Type B pancreatic cell (in vitro differentiated cells): ENCODE measurements at regions not wholly inside any gene's neighbourhood (a gene's known extent, or its start where the extent isn't known, plus 50 kb on each side); places are given as distances from the start of the nearest gene placed in this dataset.
"Not testable (repeated sequence)": the region's sequence is repeated elsewhere in the genome, so short reads cannot be mapped to it uniquely, and the experiment has no call there.

Source experiments
- DNase-seq: peaks from one replicate; pipeline ENCODE4 v3.0.0; 2021; ENCODE audit warnings: mixed read lengths; ENCODE audit not compliant: unreplicated experiment; ENCODE audit errors: extremely low spot score
- H3K27ac Mint-ChIP-seq: 2 replicates; pipeline ENCODE4 v1.8.0; 2021; ENCODE audit warnings: mild to moderate bottlenecking, mixed read lengths
- H3K27me3 Mint-ChIP-seq: 2 replicates; pipeline ENCODE4 v1.8.0; 2021; ENCODE audit warnings: mixed read lengths
- H3K36me3 Mint-ChIP-seq: 2 replicates; pipeline ENCODE4 v1.8.0; 2021; ENCODE audit warnings: mixed read lengths
- H3K4me1 Mint-ChIP-seq: one replicate; pipeline ENCODE4 v1.8.0; 2021; ENCODE audit warnings: mixed read lengths; ENCODE audit not compliant: unreplicated experiment
- H3K4me3 Mint-ChIP-seq: 2 replicates; pipeline ENCODE4 v1.8.0; 2021; ENCODE audit warnings: mild to moderate bottlenecking, mixed read lengths
- H3K9me3 Mint-ChIP-seq: 2 replicates; pipeline ENCODE4 v1.8.0; 2021; ENCODE audit warnings: mixed read lengths
- TF ChIP-seq, protein P1 (sequence below): fragments of 200-600 bp; sonication (generic); conservative IDR thresholded peaks from 2 replicates; pipeline ENCODE4 v1.5.0; 2021; ENCODE audit warnings: antibody characterized with exemption, mild to moderate bottlenecking

DNA sequence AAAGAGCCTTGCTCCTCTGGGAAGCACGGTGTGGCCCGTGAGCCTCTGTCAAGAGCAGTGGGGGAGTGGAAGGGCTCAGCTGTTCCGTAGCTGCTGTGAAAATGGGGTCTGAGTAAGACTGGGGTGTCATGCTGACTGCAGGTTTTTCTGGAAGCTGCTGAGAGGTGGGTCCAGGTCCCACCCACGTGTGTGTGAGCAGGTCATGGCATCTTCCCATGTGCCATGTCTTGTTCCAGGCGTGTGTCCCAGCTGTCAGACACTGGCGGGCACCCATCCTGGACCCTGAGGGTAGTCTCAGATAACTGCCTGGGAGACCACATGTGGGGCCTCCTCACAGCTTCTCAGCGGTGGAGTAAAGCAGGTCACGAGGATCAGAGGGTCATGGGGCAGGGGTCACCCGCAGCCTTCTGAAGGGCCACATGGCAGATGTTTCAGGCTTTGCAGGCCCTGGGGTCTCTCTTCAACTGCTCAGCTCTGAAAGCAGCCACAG is 92.9 kb downstream of the NPIPB11 start:
- Mint-ChIP-seq H3K27me3 (peaks cover 3% of the 10 kb centered on the region), H3K9me3 (no peaks in the 10 kb centered on the region), H3K36me3 (no peaks in the 10 kb centered on the region), H3K4me1 (peaks cover 33% of the 10 kb centered on the region), H3K4me3 (no peak overlapping the region), H3K27ac (no peak overlapping the region)
- no peak for DNase-seq
- TF ChIP-seq, protein P1, sequence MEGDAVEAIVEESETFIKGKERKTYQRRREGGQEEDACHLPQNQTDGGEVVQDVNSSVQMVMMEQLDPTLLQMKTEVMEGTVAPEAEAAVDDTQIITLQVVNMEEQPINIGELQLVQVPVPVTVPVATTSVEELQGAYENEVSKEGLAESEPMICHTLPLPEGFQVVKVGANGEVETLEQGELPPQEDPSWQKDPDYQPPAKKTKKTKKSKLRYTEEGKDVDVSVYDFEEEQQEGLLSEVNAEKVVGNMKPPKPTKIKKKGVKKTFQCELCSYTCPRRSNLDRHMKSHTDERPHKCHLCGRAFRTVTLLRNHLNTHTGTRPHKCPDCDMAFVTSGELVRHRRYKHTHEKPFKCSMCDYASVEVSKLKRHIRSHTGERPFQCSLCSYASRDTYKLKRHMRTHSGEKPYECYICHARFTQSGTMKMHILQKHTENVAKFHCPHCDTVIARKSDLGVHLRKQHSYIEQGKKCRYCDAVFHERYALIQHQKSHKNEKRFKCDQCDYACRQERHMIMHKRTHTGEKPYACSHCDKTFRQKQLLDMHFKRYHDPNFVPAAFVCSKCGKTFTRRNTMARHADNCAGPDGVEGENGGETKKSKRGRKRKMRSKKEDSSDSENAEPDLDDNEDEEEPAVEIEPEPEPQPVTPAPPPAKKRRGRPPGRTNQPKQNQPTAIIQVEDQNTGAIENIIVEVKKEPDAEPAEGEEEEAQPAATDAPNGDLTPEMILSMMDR, result no peak

DNA sequence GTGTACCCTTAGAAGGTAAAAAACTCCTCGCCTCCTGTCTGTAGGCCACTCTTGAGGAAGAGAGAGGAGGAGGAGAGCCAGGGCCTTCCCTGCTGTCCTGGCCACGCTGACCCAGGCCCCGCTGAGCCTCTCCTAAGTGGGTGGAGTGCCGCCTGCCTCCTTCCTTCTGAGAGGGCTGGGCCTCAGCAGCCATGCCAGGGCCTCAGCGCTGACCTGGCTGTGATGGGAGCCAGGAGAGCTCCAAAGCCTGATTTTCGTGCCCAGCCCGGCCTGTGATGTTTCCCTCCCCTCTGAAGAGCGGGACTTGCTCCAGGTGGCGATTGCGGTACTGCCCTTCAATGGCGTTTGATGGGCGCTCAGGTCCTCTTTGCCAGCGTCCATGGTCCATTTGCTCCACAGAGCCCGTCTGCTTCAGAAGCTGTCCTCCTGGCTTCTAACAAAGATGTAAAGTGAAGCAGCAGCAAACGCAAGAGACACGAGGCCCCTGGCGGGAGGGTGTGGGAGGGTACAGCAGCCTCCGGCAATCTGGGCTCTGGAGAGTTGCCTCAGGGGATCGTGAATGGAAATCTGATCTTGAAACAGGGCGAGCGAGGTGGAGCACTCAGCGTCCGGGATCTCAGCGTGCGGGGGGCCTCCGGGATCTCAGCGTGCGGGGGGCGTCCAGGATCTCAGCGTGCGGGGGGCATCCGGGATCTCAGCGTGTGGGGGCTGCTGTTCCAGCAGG is 93.5 kb downstream of the NPIPB11 start:
- Mint-ChIP-seq H3K9me3 (no peaks in the 10 kb centered on the region), H3K4me1 (peaks cover 32% of the 10 kb centered on the region), H3K27ac (no peak overlapping the region), H3K36me3 (no peaks in the 10 kb centered on the region), H3K27me3 (peaks cover 3% of the 10 kb centered on the region), H3K4me3 (no peak overlapping the region)
- DNase-seq, result no peak
- TF ChIP-seq, protein P1, result no peak

DNA sequence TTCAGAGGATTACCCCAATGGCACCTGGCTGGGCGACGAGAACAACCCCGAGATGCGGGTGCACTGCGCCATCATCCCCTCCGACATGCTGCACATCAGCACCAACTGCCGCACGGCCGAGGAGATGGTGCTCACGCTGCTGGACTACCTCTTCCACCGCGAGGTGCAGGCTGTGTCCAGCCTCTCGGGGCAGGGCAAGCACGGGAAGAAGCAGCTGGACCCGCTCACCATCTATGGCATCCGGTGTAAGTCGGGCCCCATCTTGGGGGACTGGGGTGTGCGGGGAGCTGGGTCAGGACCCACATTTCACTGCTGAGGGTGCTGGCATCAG is 94.2 kb downstream of the NPIPB11 start:
- H3K4me1 Mint-ChIP-seq, result peaks cover 37% of the 10 kb centered on the region
- not testable (repeated sequence) for H3K27ac Mint-ChIP-seq, H3K9me3 Mint-ChIP-seq

DNA sequence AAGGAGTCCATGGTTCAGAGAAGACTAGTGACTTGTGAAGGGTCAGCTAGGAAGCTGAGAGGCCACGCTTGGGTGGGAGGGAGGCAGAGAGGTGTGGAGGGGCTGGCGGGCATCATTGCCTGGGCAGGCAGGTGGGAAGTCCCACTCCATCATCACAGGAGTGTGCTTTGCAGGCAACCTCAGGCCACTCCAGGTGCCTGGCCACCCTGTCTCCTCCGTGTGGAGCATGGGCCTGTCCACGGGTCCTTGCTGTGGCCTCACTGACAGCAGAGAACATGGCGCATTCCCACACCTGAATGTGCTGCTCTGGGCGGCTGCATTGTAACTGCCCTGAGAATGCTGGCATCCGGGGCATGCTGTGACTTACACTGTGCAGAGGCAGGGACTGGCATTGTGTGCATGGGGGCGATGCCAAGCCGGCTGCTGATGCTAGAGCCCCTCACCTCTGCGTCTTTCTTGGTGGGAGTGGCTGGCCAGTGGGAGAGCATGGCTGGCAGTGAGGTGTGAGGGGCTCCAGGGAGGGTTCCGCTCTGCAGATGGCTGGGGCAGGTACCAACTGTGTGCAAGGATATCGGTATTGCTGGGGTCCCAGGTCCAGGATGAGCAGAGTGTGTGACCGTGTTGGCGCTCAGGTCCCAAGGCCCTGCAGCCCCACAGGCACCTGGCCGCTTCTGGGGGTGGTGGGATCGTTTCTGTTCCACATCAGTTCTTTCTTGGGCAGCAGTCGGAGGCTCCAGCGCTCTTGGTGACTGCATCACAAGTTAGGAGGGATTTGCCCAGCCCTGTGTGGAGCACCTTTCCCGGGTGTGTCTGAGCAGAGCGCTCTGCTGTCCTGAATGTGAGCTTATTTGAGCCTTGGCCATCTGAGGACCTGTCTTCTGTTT is 94.8 kb downstream of the NPIPB11 start:
- H3K27ac Mint-ChIP-seq, result no peak overlapping the region

More for the DNA sequence above, 94.2 kb downstream of the NPIPB11 start:
- H3K27me3 Mint-ChIP-seq, H3K36me3 Mint-ChIP-seq, DNase-seq, H3K4me3 Mint-ChIP-seq: not testable (repeated sequence)

DNA sequence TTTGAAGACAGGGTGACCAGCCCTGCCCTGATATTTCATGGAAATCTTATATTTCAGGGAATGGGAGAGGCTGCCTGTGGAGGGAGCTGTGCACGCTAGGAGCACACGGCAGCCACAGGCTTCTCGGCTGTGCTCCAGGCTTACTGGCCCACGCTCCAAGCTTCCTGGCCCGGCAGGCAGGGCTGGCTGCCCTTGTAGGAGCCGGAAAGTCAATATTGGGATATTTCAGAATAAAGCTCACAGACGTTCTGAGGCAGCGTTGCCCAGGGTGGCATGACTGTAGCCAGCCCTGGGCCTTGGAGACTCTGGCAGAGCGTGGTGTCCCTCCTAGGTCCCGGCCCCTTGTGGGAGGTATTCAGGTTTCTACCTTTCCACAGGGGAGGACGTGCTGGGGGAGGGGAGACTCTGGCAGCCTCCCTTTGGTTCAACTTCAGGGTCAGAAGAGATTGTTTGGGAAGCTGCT is 95.6 kb downstream of the NPIPB11 start:
- DNase-seq, result no peak
- no peak overlapping the region for H3K4me3 Mint-ChIP-seq
- no peaks in the 10 kb centered on the region for H3K27me3 Mint-ChIP-seq
- H3K9me3 Mint-ChIP-seq, result no peaks in the 10 kb centered on the region
- peaks cover 43% of the 10 kb centered on the region for H3K4me1 Mint-ChIP-seq
- TF ChIP-seq, protein P1, result no peak
- no peak overlapping the region for H3K27ac Mint-ChIP-seq
- H3K36me3 Mint-ChIP-seq, result no peaks in the 10 kb centered on the region

More for the DNA sequence above, 94.8 kb downstream of the NPIPB11 start:
- TF ChIP-seq, protein P1, result no peak
- Mint-ChIP-seq H3K4me1 (peaks cover 40% of the 10 kb centered on the region), H3K4me3 (no peak overlapping the region), H3K9me3 (no peaks in the 10 kb centered on the region), H3K36me3 (no peaks in the 10 kb centered on the region), H3K27me3 (no peaks in the 10 kb centered on the region)
- DNase-seq, result no peak

DNA sequence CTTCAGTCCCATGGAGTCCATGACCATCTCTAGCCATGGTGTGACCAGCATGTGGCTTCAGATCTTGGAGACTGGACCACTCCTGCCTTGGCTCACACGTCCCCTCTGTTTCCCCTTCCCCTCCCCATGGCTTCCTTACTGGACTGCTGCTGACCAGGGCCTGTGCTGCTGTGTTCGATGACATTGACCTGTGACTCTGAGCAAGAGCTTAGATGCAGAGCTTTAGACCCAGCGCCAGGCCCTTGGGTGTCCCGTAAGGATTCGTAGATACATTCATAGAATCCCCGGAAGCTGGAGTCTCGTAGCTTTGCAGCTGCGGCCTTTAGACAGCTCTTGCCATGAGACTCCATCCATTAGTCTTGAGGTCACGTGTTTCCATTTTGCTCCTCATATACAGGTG is 96.3 kb downstream of the NPIPB11 start:
- peaks cover 40% of the 10 kb centered on the region for H3K4me1 Mint-ChIP-seq
- H3K9me3 Mint-ChIP-seq, DNase-seq, H3K4me3 Mint-ChIP-seq, H3K36me3 Mint-ChIP-seq, H3K27me3 Mint-ChIP-seq, H3K27ac Mint-ChIP-seq: not testable (repeated sequence)

DNA sequence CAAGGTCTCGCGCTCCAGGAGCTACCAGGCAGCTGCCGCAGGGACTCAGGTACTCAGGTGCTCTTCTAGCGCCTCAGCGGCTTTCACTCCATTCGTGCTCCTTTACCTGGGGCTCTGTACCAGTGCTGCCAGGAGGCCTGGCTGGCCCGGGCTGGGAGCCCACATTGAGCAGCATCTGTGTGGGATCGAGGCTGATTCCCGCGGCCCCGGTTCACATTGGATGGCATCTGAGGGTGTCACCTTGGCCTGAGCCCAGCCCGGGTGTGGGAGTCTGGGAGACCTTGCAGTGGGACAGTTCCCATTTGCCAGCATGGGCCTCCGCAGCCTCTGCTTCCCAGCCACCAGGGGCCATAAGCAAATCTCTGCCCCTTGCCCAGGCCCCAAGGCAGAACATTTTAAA is 96.9 kb downstream of the NPIPB11 start:
- not testable (repeated sequence) for H3K27ac Mint-ChIP-seq, H3K4me3 Mint-ChIP-seq, H3K36me3 Mint-ChIP-seq, H3K9me3 Mint-ChIP-seq, DNase-seq, H3K27me3 Mint-ChIP-seq
- peaks cover 40% of the 10 kb centered on the region for H3K4me1 Mint-ChIP-seq
